Amygdala (tissue), 56 donors: ENCODE measurements at regions not wholly inside any gene's neighbourhood (a gene's known extent, or its start where the extent isn't known, plus 50 kb on each side); places are given as distances from the start of the nearest gene placed in this dataset.

Experiments used
- DNase-seq, 56 donors: peaks; one replicate each; lab custom pipeline; 2025; lab: John Stamatoyannopoulos, UW

- DNase-seq: no peak
Measured at GRCh38 chr18:55651236-55651635, 63.2 kb upstream of the TCF4 start.

GRCh38 chr18:55650363-55650870 lies 62.4 kb upstream of the TCF4 start:
- DNase-seq: no peak

- no peak for DNase-seq
Measured at GRCh38 chr18:55647331-55647730, 59.3 kb upstream of the TCF4 start.

GRCh38 chr18:55642191-55642590 lies 54.2 kb upstream of the TCF4 start:
- no peak for DNase-seq

GRCh38 chr18:55641486-55641885 lies 53.5 kb upstream of the TCF4 start:
- DNase-seq: no peak
